Calu3 (cell line): ENCODE measurements at regions not wholly inside any gene's neighbourhood (a gene's known extent, or its start where the extent isn't known, plus 50 kb on each side); places are given as distances from the start of the nearest gene placed in this dataset.

ENCODE experiments used
- BruUV-seq: library from RNA; stranded (reverse); fragments of 400-500 nt; replicated peaks from 2 replicates; lab custom pipeline; 2021; lab: Mats Ljungman, UMichigan
- CTCF ChIA-PET: fragments of 300-600 bp; sonication (Branson Sonifier 250); formaldehyde crosslinking; loops from one replicate; lab custom pipeline; 2022; ENCODE audit warnings: antibody characterized with exemption; lab: Charles Lee
- DNase-seq: peaks from one replicate; pipeline ENCODE4 v3.0.0; 2022
- H3K27ac Mint-ChIP-seq: one replicate; pipeline ENCODE4 v1.8.0; 2022; ENCODE audit warnings: mixed read lengths; ENCODE audit not compliant: unreplicated experiment
- H3K27me3 Mint-ChIP-seq: one replicate; pipeline ENCODE4 v1.8.0; 2022; ENCODE audit warnings: mixed read lengths; ENCODE audit not compliant: unreplicated experiment
- H3K36me3 Mint-ChIP-seq: one replicate; pipeline ENCODE4 v1.8.0; 2022; ENCODE audit warnings: mild to moderate bottlenecking, moderate library complexity, mixed read lengths; ENCODE audit not compliant: insufficient read depth, unreplicated experiment
- H3K4me1 Mint-ChIP-seq: one replicate; pipeline ENCODE4 v1.8.0; 2022; ENCODE audit warnings: mild to moderate bottlenecking, low read depth, mixed read lengths; ENCODE audit not compliant: unreplicated experiment
- H3K4me3 Mint-ChIP-seq: one replicate; pipeline ENCODE4 v1.8.0; 2022; ENCODE audit warnings: mild to moderate bottlenecking, low read depth, moderate library complexity, mixed read lengths; ENCODE audit not compliant: unreplicated experiment
- H3K9me3 Mint-ChIP-seq: one replicate; pipeline ENCODE4 v1.8.0; 2022; ENCODE audit warnings: low read depth, mixed read lengths; ENCODE audit not compliant: unreplicated experiment
- intact Hi-C: fragments of 100-400 bp; cut with micrococcal nuclease; formaldehyde crosslinking; loops from one replicate; pipeline ENCODE4 v1.10.0; 2022; ENCODE audit not compliant: unreplicated experiment
- TF ChIP-seq, protein P1 (sequence below): fragments of 200-600 bp; IDR thresholded peaks from one replicate; pipeline ENCODE4 v1.8.0; 2022; ENCODE audit warnings: antibody characterized with exemption; ENCODE audit not compliant: unreplicated experiment

DNA sequence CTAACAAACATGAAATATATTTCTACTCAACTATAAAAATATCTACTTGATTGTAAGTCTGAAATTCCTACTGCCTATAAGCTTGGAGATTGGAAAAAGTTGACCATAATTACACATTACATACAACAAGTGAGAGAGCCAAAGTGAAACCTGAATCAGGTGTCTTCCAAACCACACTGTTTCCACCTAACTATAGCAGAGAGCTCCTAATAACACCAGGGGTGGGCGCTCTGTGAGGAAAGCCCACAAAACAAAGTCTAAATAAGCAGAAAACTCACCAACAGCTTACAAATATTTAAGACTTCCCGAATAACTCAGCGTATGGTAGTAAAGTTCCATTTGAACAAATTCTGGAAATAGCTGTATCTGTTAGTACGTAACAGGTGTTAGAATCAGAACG lies 119.9 kb downstream of the GPR37 start:
- no peaks in the 10 kb centered on the region for H3K27me3 Mint-ChIP-seq
- TF ChIP-seq, protein P1, sequence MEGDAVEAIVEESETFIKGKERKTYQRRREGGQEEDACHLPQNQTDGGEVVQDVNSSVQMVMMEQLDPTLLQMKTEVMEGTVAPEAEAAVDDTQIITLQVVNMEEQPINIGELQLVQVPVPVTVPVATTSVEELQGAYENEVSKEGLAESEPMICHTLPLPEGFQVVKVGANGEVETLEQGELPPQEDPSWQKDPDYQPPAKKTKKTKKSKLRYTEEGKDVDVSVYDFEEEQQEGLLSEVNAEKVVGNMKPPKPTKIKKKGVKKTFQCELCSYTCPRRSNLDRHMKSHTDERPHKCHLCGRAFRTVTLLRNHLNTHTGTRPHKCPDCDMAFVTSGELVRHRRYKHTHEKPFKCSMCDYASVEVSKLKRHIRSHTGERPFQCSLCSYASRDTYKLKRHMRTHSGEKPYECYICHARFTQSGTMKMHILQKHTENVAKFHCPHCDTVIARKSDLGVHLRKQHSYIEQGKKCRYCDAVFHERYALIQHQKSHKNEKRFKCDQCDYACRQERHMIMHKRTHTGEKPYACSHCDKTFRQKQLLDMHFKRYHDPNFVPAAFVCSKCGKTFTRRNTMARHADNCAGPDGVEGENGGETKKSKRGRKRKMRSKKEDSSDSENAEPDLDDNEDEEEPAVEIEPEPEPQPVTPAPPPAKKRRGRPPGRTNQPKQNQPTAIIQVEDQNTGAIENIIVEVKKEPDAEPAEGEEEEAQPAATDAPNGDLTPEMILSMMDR: no peak
- intact Hi-C loops: no loop called here
- peaks cover 15% of the 10 kb centered on the region for H3K4me1 Mint-ChIP-seq
- no peak for DNase-seq
- CTCF ChIA-PET: no interaction called here
- H3K27ac Mint-ChIP-seq: no peak overlapping the region
- BruUV-seq: no TSS peak
- no peaks in the 10 kb centered on the region for H3K9me3 Mint-ChIP-seq
- H3K36me3 Mint-ChIP-seq: peaks cover 4% of the 10 kb centered on the region
- H3K4me3 Mint-ChIP-seq: no peak overlapping the region

DNA sequence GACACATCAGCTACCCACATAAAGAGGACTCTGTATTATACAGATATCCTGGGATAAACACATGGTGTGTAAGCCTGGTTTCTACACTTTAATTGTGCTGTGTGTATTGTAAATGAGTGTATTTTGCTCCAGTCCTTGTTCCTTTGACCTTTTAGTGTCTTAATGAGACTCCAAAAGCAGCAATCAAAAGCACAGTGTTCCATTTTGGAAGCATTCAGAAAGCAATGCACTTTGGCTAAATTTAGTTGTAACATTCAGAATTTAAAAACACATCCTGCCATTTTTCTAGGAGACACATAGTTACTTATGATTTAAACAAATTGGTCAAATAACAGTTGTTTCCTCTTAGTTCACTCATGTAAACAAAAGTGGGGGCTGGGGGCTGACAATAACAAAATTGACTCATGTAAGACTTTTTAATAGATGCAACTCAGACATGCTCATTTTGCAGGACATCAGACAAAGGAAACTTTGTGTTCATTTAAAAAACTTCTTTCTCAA lies 122.2 kb downstream of the GPR37 start:
- Mint-ChIP-seq H3K4me3 (no peak overlapping the region), H3K9me3 (no peaks in the 10 kb centered on the region)

DNA sequence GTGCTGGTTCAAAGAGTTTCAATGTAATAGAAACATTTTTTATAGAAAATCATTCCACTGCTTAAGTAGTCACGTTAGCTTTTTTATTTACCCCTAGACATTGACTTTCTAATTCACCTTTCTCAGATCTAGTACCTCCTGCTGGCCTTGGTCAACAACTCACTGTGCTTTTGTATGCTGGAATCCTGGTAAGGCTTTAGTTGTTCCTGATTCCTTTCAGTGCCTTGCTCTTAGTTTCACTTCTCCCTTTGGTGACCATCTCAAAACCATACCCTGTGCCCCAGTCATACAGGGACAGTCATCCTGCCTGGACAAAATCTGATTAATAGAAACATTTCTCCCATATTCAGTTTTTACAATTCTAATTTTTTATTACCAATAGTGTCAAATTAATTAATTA lies 130.2 kb downstream of the GPR37 start:
- Mint-ChIP-seq H3K36me3 (no peaks in the 10 kb centered on the region), H3K27ac (no peak overlapping the region), H3K4me3 (no peak overlapping the region), H3K4me1 (no peaks in the 10 kb centered on the region), H3K27me3 (no peaks in the 10 kb centered on the region), H3K9me3 (peaks cover 4% of the 10 kb centered on the region)
- TF ChIP-seq, protein P1: no peak
- BruUV-seq: no TSS peak
- intact Hi-C loops: no loop called here
- DNase-seq: no peak
- CTCF ChIA-PET: interaction anchor here (1.8 kb wide), 1 partner anchor 149 kb away, joined by 4 read pairs; no protein-coding TSS in a partner anchor

More for the DNA sequence above, 122.2 kb downstream of the GPR37 start:
- Mint-ChIP-seq H3K27ac (no peak overlapping the region), H3K36me3 (no peaks in the 10 kb centered on the region), H3K4me1 (no peaks in the 10 kb centered on the region), H3K27me3 (no peaks in the 10 kb centered on the region)
- no peak for DNase-seq
- CTCF ChIA-PET: no interaction called here
- no TSS peak for BruUV-seq
- TF ChIP-seq, protein P1: no peak
- intact Hi-C loops: no loop called here

DNA sequence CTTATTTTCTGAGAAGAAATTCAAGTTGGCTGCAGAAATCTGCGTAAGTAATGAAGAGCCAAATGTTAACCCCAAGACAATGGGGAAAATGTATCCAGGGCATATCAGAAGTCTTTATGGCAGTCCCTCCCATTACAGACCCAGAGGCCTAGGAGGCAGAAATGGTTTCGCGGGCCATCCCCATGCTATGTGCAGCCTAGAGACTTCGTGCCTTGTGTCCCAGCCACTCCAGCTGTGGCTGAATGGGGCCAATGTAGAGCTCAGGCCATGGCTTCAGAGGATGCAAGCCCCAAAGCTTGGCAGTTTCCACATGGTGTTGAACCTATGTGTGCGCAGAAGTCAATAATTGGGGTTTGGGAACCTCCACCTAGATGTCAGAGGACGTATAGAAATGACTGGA lies 131.9 kb downstream of the GPR37 start:
- Mint-ChIP-seq H3K27me3 (no peaks in the 10 kb centered on the region), H3K4me3 (no peak overlapping the region), H3K4me1 (no peaks in the 10 kb centered on the region), H3K9me3 (peaks cover 4% of the 10 kb centered on the region), H3K36me3 (no peaks in the 10 kb centered on the region), H3K27ac (no peak overlapping the region)
- TF ChIP-seq, protein P1: no peak
- DNase-seq: no peak
- BruUV-seq: no TSS peak
- CTCF ChIA-PET: no interaction called here
- intact Hi-C loops: no loop called here
